IMR-90 (cell line): ENCODE measurements at regions not wholly inside any gene's neighbourhood (a gene's known extent, or its start where the extent isn't known, plus 50 kb on each side); places are given as distances from the start of the nearest gene placed in this dataset.
A peak's percentile ranks its signal among the peaks of the same experiment; 100 is the strongest.

Experiments
- ATAC-seq: fragments of 200-7000 bp; cut with Tn5 transposase; 2 replicates; pipeline ENCODE4 v1.9.1; 2020; ENCODE audit warnings: low read depth, mild to moderate bottlenecking, moderate library complexity
- BruUV-seq: library from RNA; stranded (reverse); fragments of 400-500 nt; replicated peaks from 2 replicates; lab custom pipeline; 2021; lab: Mats Ljungman, UMichigan
- CTCF ChIA-PET: fragments of 300-600 bp; formaldehyde crosslinking; extraction: SDS; loops from one replicate; lab custom pipeline; 2021; ENCODE audit warnings: antibody characterized with exemption; lab: Yijun Ruan, JAX
- POLR2A ChIA-PET: fragments of 300-600 bp; sonication (Branson Sonifier 250); formaldehyde crosslinking; loops from one replicate; lab custom pipeline; 2022; ENCODE audit warnings: antibody characterized with exemption; ENCODE audit not compliant: unreplicated experiment; lab: Charles Lee
- DNase-seq: peaks from one replicate; pipeline ENCODE4 v3.0.0; 2013
- H2AFZ ChIP-seq: replicated peaks from 2 replicates; pipeline ENCODE3; 2013; ENCODE audit warnings: low read length, mild to moderate bottlenecking; ENCODE audit not compliant: poor library complexity
- H2AK5ac ChIP-seq: 2 replicates; pipeline ENCODE4 v1.6.1; 2013; ENCODE audit warnings: low read depth, low read length, inconsistent platforms
- H2AK9ac ChIP-seq: replicated peaks from 2 replicates; pipeline ENCODE3; 2013; ENCODE audit warnings: mild to moderate bottlenecking, low read depth, low read length, moderate library complexity; ENCODE audit not compliant: poor library complexity
- H2BK120ac ChIP-seq: 2 replicates; pipeline ENCODE4 v1.6.1; 2013; ENCODE audit warnings: low read depth, low read length, inconsistent platforms
- H2BK15ac ChIP-seq: 3 replicates; pipeline ENCODE4 v1.6.1; 2013; ENCODE audit warnings: low read depth, low read length, inconsistent platforms
- H2BK20ac ChIP-seq: 2 replicates; pipeline ENCODE4 v1.6.1; 2013; ENCODE audit warnings: low read depth, mild to moderate bottlenecking, inconsistent platforms, low read length, moderate library complexity
- H2BK5ac ChIP-seq: 2 replicates; pipeline ENCODE4 v1.6.1; 2013; ENCODE audit warnings: mild to moderate bottlenecking, low read depth, low read length, inconsistent platforms; ENCODE audit not compliant: poor library complexity, severe bottlenecking
- H3K14ac ChIP-seq: replicated peaks from 2 replicates; pipeline ENCODE4 v1.6.1; 2013; ENCODE audit warnings: low read depth, low read length, inconsistent platforms
- H3K18ac ChIP-seq: 2 replicates; pipeline ENCODE4 v1.6.1; 2013; ENCODE audit warnings: low read depth, low read length, control low read depth
- H3K23ac ChIP-seq: 2 replicates; pipeline ENCODE4 v1.6.1; 2013; ENCODE audit warnings: low read depth, low read length, inconsistent platforms
- H3K27ac ChIP-seq: 2 replicates; pipeline ENCODE4 v1.5.1; 2013; ENCODE audit warnings: mild to moderate bottlenecking, control low read depth, low read length; ENCODE audit not compliant: insufficient read depth
- H3K27me3 ChIP-seq: 2 replicates; pipeline ENCODE4 v1.6.1; 2013; ENCODE audit warnings: low read length; ENCODE audit not compliant: control insufficient read depth, insufficient read depth
- H3K36me3 ChIP-seq: 2 replicates; pipeline ENCODE4 v1.6.1; 2013; ENCODE audit warnings: low read length, mixed read lengths; ENCODE audit not compliant: control insufficient read depth, insufficient read depth
- H3K4ac ChIP-seq: 2 replicates; pipeline ENCODE4 v1.6.1; 2013; ENCODE audit warnings: low read depth, low read length, inconsistent platforms
- H3K4me1 ChIP-seq: 2 replicates; pipeline ENCODE4 v1.6.1; 2013; ENCODE audit warnings: low read length, mixed read lengths; ENCODE audit not compliant: control insufficient read depth, insufficient read depth
- H3K4me2 ChIP-seq: 2 replicates; pipeline ENCODE4 v1.6.1; 2013; ENCODE audit warnings: low read depth, mild to moderate bottlenecking, control low read depth, low read length, moderate library complexity
- H3K4me3 ChIP-seq: 2 replicates; pipeline ENCODE4 v1.5.1; 2013; ENCODE audit warnings: low read depth, mild to moderate bottlenecking, control low read depth, low read length, moderate library complexity; ENCODE audit not compliant: insufficient read depth
- H3K56ac ChIP-seq: 2 replicates; pipeline ENCODE4 v1.6.1; 2013; ENCODE audit warnings: low read length, inconsistent platforms; ENCODE audit not compliant: insufficient read depth; ENCODE audit errors: extremely low read depth
- H3K79me1 ChIP-seq, 2 experiments: 2 replicates each; pipeline ENCODE4 v1.6.1; 2013; ENCODE audit warnings: low read length in 2 of 2, inconsistent platforms in 1 of 2, low read depth in 1 of 2
- H3K9ac ChIP-seq: 2 replicates; pipeline ENCODE4 v1.6.1; 2013; ENCODE audit warnings: low read depth, low read length, control low read depth
- H3K9me1 ChIP-seq: 2 replicates; pipeline ENCODE4 v1.6.1; 2013; ENCODE audit warnings: low read length, inconsistent platforms; ENCODE audit not compliant: insufficient read depth
- H3K9me3 ChIP-seq: 2 replicates; pipeline ENCODE4 v1.6.1; 2013; ENCODE audit warnings: low read length; ENCODE audit not compliant: control insufficient read depth, insufficient read depth
- H4K20me1 ChIP-seq: 2 replicates; pipeline ENCODE4 v1.6.1; 2013; ENCODE audit warnings: low read length, inconsistent platforms; ENCODE audit not compliant: insufficient read depth
- H4K5ac ChIP-seq: 2 replicates; pipeline ENCODE4 v1.6.1; 2013; ENCODE audit warnings: mild to moderate bottlenecking, low read depth, low read length, control low read depth
- H4K8ac ChIP-seq, 2 experiments: 2 replicates each; pipeline ENCODE4 v1.6.1; 2013; ENCODE audit warnings: low read depth in 2 of 2, low read length in 2 of 2, control low read depth in 1 of 2, inconsistent platforms in 1 of 2
- H4K91ac ChIP-seq: 2 replicates; pipeline ENCODE4 v1.6.1; 2013; ENCODE audit warnings: low read depth, low read length, inconsistent platforms; ENCODE audit not compliant: insufficient read depth
- CEBPB ChIP-seq: IDR thresholded peaks from 2 replicates; pipeline ENCODE4 v1.6.1; 2012; ENCODE audit warnings: low read depth, low read length, improper control_type of control experiment
- FOS ChIP-seq: fragments of 150-350 bp; IDR thresholded peaks from 2 replicates; pipeline ENCODE4 v1.6.1; 2016; ENCODE audit warnings: low read depth, low read length
- MAZ ChIP-seq: IDR thresholded peaks from 2 replicates; pipeline ENCODE4 v1.6.1; 2012; ENCODE audit warnings: low read depth, mild to moderate bottlenecking, low read length, improper control_type of control experiment, moderate library complexity, borderline replicate concordance
- NFE2L2 ChIP-seq: fragments of 150-350 bp; IDR thresholded peaks from 2 replicates; pipeline ENCODE4 v1.6.1; 2016; ENCODE audit warnings: low read depth, mild to moderate bottlenecking, low read length
- POLR2A ChIP-seq: IDR thresholded peaks from 2 replicates; pipeline ENCODE4 v1.6.1; 2012; ENCODE audit warnings: mild to moderate bottlenecking, low read depth, low read length
- WGBS, 2 experiments: methylation state at CpG; one replicate each; pipeline versions ENCODE4 v1.1.5 to v1.1.7; 2013; ENCODE audit warnings: missing lambda C conversion rate in 2 of 2; ENCODE audit not compliant: insufficient read length in 1 of 2; ENCODE audit errors: extremely low coverage in 2 of 2; 5-methylcytosine and 5-hydroxymethylcytosine counted together
- dilution Hi-C: fragments of 300-500 bp; cut with HindIII; formaldehyde crosslinking; loops from one replicate; pipeline ENCODE4 v1.14.3; 2018; ENCODE audit warnings: low sequenced_read_pairs; ENCODE audit not compliant: unreplicated experiment
- in situ Hi-C: fragments of 300-500 bp; cut with MboI; formaldehyde crosslinking; loops from 3 replicates; pipeline ENCODE4 v1.14.3; 2019; ENCODE audit warnings: low sequenced_read_pairs, inconsistent platforms, mixed read lengths
- intact Hi-C: fragments of 100-400 bp; cut with micrococcal nuclease; formaldehyde crosslinking; loops from 2 replicates; pipeline ENCODE4 v1.10.0; 2022

GRCh38 chr7:114857605-114858004, 64.3 kb upstream of the MDFIC start:
- H3K14ac ChIP-seq = no peak overlapping the region
- no peaks in the 10 kb centered on the region for H3K9me3 ChIP-seq
- H3K36me3 ChIP-seq = no peaks in the 10 kb centered on the region
- no peak overlapping the region for H4K5ac ChIP-seq
- dilution Hi-C loops = no loop called here
- intact Hi-C loops = loop anchor here (5.0 kb wide), 2 partner anchors 180 to 775 kb away; no protein-coding TSS in a partner anchor
- no peak overlapping the region for H3K27ac ChIP-seq
- H3K23ac ChIP-seq = no peak overlapping the region
- ChIA-PET POLR2A (no interaction called here), CTCF (no interaction called here)
- in situ Hi-C loops = loop anchor here (25.0 kb wide), 2 partner anchors 830 to 1005 kb away; no protein-coding TSS in a partner anchor
- no peak overlapping the region for H3K4me3 ChIP-seq
- H3K18ac ChIP-seq = no peak overlapping the region
- no peak overlapping the region for H2AK9ac ChIP-seq
- H3K4ac ChIP-seq = no peak overlapping the region
- no peak overlapping the region for H3K4me2 ChIP-seq
- H3K9me1 ChIP-seq = no peaks in the 10 kb centered on the region
- H3K27me3 ChIP-seq = no peaks in the 10 kb centered on the region
- H3K4me1 ChIP-seq = no peaks in the 10 kb centered on the region; the same call in 1 of the 2 replicates
- no peak overlapping the region for H2AK5ac ChIP-seq
- H3K79me1 ChIP-seq = no peaks in the 10 kb centered on the region
- H2BK20ac ChIP-seq = no peak overlapping the region
- H2BK120ac ChIP-seq = no peak overlapping the region
- H2BK5ac ChIP-seq = no peak overlapping the region
- no peak overlapping the region for H3K9ac ChIP-seq
- no peak overlapping the region for H4K91ac ChIP-seq
- TF ChIP-seq CEBPB (no peak), MAZ (no peak), POLR2A (no peak), NFE2L2 (no peak), FOS (no peak)
- DNase-seq (peak; percentile 15), ATAC-seq (no peak)
- no peak overlapping the region for H3K56ac ChIP-seq
- no CpG with 5 or more reads among the region's 1 CpG for WGBS, 2 experiments
- H4K8ac ChIP-seq = no peak overlapping the region
- H2BK15ac ChIP-seq = no peak overlapping the region
- no TSS peak for BruUV-seq
- no peak overlapping the region for H2AFZ ChIP-seq
- no peaks in the 10 kb centered on the region for H4K20me1 ChIP-seq
